Lower leg skin (tissue), 3 donors: ENCODE measurements at regions not wholly inside any gene's neighbourhood (a gene's known extent, or its start where the extent isn't known, plus 50 kb on each side); places are given as distances from the start of the nearest gene placed in this dataset.

ENCODE experiments used
- POLR2A ChIP-seq, 2 donors: fragments of 450-650 bp; IDR thresholded peaks; one replicate each; pipeline ENCODE4 v1.6.1; 2016 to 2017; ENCODE audit warnings: antibody characterized with exemption in 2 of 2, mild to moderate bottlenecking in 1 of 2, moderate library complexity in 1 of 2
- TF ChIP-seq, protein P1 (sequence below), 3 donors: fragments of 450-650 bp; IDR thresholded peaks; one replicate each; pipeline ENCODE4 v1.5.1; 2016; ENCODE audit warnings: antibody characterized with exemption in 3 of 3, mild to moderate bottlenecking in 3 of 3, moderate library complexity in 2 of 3

DNA sequence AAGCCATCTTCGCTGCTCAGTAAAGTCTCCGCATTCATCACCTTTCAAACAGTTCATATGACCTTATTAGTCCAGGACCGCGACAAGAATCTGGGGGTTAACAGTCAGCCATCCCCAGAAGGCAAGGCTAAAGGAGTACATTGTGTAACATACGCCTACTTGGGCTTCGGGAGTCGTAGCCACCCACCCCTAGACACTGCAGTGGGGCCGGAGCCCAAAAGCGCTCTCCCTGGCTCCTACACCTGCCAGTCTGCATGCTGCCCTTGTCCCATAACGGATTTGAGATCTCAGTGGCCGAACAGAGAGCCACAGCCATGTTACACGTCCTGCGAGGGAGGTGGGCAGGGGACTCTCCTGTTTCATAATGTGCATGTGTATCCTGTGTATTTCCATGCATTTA, 1405.5 kb downstream of the GRIK2 start:
- TF ChIP-seq, protein P1, sequence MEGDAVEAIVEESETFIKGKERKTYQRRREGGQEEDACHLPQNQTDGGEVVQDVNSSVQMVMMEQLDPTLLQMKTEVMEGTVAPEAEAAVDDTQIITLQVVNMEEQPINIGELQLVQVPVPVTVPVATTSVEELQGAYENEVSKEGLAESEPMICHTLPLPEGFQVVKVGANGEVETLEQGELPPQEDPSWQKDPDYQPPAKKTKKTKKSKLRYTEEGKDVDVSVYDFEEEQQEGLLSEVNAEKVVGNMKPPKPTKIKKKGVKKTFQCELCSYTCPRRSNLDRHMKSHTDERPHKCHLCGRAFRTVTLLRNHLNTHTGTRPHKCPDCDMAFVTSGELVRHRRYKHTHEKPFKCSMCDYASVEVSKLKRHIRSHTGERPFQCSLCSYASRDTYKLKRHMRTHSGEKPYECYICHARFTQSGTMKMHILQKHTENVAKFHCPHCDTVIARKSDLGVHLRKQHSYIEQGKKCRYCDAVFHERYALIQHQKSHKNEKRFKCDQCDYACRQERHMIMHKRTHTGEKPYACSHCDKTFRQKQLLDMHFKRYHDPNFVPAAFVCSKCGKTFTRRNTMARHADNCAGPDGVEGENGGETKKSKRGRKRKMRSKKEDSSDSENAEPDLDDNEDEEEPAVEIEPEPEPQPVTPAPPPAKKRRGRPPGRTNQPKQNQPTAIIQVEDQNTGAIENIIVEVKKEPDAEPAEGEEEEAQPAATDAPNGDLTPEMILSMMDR (IDR thresholded peaks at IDR 0.05) = no peak
- TF ChIP-seq POLR2A (IDR thresholded peaks at IDR 0.05) = no peak
